Stimulated activated naive CD4-positive, alpha-beta T cell treated with Interleukin-2 at 50 U/mL for 16 hours (primary cell): ENCODE measurements at regions not wholly inside any gene's neighbourhood (a gene's known extent, or its start where the extent isn't known, plus 50 kb on each side); places are given as distances from the start of the nearest gene placed in this dataset.
A peak's percentile ranks its signal among the peaks of the same experiment; 100 is the strongest.
"Not testable (repeated sequence)": the region's sequence is repeated elsewhere in the genome, so short reads cannot be mapped to it uniquely, and the experiment has no call there.

ENCODE experiments used
- DNase-seq: peaks from one replicate; lab custom pipeline; 2025; lab: John Stamatoyannopoulos, UW

DNA sequence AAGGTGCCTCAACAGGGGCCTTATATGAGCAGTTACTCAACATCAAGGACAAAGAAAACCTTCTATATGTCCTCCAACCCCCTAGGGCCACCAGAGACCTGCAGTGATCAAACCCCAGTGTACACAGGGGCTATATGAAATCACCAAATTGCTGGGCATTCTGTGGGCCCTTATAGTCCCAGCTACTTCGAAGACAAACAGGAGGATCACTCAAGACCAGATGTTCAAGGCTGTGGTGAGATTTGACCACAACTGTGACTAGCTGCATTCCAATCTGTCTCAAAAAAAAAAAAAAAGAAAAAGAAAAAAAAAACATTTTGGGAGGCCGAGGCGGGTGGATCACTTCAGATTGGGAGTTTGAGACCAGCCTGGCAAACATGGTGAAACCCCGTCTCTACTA, 51.0 kb upstream of the PRB2 start:
- no peak for DNase-seq

DNA sequence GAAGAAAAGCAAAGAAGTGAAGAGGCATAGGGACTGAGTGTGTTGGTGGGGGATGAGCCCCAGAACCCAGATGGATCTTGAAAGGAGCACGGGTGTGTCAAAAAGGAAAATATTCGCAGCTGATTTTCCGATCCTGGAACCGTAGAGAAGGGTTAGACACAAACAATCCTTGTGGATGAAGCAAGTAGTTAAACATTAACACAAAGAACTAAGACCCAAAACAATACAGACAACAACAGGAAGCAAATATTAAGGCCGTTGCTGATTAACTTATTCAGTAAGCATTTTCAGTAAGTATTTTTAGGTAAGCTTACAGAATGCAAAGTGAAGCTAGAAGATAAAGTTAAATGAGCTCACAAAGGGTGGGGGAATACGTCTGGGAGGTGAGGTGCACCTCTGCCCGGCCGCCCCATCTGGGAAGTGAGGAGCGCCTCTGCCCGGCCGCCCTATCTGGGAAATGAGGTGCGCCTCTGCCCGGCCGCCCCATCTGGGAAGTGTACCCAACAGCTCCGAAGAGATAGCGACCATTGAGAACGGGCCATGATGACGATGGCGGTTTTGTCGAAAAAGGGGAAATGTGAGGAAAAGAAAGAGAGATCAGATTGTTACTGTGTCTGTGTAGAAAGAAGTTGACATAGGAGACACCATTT, 62.8 kb upstream of the PRB2 start:
- no peak for DNase-seq

DNA sequence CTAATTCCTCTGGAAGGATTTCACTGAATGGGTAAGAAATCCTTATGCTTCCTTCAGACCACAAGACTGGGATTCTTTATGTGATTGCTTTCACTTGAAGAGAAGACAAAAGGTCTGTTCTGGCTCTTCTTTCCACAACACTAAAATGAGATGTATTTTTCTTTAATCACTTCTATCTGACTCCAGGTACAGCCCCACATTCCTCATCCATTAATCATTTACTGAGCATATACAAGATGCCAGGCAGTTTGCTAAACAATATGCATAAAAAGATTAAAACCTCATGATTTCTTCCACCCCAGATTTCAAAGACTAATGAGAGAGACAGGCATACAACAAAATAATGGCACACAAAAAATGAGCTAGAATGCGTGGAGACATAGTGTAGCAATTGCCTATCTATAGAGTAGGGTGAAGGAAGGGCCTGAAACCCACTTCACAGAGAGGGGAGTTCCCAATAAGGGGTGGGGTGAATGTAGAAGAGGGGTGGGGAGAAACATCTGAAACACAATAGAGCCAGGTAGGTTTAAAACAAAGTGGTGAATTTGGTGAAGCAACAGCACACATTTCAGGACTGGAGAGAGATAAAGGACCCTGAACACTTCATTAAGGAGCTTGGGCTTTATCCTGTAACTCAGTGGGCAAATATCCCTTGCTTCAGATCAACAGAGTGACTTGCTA, 65.1 kb upstream of the PRB2 start:
- DNase-seq = no peak

GRCh38 chr12:11461433-11461832, 66.1 kb upstream of the PRB2 start:
- no peak for DNase-seq

- no peak for DNase-seq
Measured at GRCh38 chr12:11477110-11477509, 81.7 kb upstream of the PRB2 start.

DNA sequence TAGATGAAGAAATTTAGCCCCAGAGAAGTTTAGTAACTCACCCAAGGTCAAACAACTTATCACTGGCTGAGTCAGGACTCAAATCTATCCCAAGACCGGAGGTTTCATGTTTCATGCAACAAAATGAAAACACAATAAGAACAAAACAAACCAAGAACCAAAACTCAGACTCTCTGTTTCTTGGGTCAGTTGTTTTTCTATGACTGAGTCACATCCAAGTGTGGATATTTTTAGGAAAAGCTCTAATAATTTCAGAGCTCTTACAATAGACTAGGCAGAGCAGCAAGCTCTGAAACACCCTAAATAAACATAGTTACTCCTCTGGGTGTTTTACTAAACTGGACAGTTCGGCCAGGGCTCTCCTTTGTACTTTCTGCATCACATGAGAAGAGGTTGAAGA, 87.6 kb upstream of the PRB2 start:
- DNase-seq = no peak

DNA sequence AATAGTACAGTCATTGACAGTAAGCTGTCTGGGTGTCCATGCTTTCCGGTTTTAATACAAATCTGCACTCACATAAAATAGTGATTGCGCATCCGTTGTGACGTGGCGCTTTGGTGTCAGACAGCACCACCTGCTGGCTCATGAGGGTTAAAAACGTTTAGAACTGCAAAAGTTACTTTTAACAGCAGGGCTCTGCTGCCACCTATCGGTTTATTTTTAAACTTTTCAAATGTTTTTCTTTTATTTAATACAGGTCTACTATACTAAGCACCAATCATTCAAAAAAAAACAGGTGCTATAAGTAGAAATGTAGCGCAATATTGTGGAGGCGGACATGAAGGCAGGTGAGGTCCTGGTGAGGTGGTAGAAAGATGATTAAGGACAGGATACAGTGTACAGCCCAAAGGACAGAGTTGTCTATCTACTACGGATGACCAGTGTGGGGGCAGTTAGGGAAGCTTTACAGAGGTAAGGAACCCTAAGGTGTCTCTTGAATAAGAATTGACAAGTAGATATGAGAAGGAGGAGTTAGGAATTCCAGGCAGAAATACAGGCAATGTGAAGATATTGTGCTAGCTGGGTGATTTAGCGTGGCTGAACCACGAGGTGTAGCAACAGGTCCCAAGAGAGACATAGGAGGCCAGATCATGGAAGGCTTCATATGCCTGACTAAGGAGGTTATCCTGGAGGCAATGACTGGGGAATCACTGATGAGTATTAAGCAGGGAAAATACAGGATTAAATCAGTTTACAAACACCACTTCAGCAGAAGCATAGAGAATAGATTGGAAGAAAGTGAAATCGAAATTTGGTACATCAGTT, 91.5 kb upstream of the PRB2 start:
- peak; percentile 73 for DNase-seq

DNA sequence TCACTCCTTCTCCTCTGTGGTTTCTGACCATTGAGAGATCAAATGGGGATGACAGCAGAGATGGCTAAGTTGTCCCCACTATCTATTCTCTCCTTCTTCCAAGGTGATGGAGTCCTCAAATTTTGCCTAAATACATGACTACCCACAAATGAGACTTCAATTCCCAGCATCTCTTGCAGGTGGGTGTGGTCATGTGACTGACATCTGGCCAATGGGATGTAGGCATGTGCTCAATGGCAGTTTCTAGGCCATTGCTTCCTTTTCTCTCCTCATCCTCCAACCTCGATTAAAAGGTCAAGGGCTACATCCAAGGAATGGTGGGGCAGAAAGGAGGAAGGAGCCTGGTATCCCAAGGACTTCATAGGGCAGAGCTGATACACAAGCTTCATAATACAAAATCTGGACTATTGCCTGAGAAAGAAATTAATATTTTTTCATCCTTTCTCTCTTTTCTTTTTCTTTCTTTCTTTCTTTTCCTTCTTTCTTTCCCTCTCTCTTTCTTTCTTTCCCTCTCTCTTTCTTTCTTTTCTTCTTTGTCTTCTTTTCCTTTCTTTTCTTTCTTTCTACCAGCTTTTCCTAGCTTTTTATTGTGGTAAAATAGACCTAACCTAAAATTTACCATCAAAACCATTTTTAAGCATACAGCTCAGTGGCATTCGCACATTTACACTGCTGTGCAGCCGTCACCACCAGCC, 100.9 kb upstream of the PRB2 start:
- DNase-seq = no peak

DNA sequence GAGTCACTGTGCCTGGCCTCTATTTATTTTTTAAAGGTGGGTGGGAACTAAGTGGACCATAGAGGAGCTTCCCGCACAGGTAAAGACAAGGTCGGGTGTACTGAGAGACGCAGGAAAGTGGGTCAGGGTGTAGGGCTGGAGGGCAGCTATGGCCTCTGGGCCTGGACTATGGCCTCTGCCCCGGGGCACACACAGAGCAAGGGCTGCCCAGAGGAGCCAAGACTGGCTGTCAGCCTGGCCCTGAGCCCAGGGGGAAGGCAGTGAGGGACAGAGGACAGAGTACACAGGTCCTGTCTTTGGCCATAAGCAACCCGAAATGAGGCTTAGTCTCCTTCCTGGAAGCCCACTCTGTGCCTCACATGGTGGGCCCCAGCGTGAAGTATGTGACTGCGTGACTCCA, 102.1 kb upstream of the PRB2 start:
- DNase-seq = no peak

GRCh38 chr12:11497995-11498394, 102.6 kb upstream of the PRB2 start:
- no peak for DNase-seq

- not testable (repeated sequence) for DNase-seq
Measured at GRCh38 chr12:11498574-11498973, 103.2 kb upstream of the PRB2 start.

DNA sequence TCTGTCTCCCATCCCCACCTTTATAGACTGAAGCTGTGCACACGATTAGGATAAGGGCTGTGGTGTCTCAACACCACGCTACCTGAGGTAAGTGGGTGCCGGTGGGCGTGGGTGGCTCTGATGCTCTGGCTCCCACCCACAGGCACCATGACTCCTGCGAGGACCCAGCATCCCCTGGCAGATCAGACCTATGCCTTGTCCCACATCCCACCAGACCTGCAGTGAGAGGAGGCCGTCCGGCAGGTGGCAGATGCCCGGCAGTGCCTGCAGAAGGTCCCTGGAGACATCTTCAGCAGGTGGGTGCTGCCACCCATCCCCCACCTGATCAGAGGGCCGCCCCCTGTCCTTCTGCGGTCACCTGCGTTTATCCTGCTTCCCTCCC, 104.4 kb upstream of the PRB2 start:
- DNase-seq = no peak

GRCh38 chr12:11500188-11500860, 105.0 kb upstream of the PRB2 start:
- DNase-seq = peak; percentile 51

DNA sequence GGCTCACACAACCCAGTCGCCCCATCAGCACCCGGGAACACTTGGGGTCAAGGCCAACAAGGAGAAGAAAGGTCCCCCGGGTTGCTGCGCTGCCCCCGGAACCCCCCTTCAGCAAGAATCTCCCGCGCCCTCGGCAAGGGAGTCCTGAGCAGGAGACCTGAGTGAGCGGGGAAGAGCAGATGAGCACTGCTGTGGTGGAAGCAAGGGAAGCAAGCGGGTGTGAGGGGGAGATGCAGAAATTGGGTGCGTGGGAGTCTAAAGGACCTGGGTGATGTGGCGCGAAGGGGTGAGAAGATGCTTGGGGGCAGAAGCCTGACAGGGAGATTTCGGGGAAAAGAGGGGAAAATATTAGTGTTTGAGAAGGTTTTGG, 105.5 kb upstream of the PRB2 start:
- DNase-seq = no peak

DNA sequence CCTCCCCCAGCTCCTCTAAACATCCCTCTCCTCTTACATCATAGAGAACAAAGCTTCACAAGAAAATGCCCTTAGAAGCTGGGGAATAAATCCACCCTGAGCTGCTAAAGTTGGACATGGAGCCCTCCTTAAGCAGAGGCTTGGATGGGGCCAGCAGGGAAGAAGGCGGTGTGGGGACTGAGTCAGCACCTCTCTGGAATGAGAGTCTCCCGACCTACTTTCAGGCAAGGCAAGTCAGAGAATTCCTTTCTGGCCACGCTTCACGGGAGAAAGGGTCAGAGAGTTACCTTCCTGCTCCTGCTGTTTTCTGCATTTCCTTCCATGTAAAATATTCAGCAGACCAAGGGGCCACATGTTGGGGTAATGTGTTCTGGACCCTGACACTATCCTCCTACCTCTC, 113.3 kb upstream of the PRB2 start:
- no peak for DNase-seq

DNA sequence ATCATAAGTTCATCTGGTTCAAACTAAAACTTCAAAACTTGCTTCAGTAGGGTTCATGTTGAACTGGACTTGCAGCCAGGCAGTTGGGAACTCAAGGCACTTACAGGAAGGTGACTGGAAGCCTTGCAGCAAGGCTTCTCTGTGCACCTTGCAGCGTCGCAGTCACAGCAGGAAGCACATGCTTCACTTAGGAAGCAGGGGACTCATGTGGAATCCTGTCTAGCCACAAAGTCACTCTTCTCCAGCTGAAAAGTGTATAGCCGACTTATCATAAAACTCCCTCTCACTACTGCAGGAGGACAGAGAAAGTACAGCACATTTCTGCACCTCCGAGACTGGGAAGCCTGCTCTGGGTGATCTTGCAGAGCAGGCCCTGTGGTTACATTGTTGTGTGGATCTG, 114.0 kb upstream of the PRB2 start:
- DNase-seq = no peak

GRCh38 chr12:11510671-11511070, 115.3 kb upstream of the PRB2 start:
- DNase-seq = no peak

DNA sequence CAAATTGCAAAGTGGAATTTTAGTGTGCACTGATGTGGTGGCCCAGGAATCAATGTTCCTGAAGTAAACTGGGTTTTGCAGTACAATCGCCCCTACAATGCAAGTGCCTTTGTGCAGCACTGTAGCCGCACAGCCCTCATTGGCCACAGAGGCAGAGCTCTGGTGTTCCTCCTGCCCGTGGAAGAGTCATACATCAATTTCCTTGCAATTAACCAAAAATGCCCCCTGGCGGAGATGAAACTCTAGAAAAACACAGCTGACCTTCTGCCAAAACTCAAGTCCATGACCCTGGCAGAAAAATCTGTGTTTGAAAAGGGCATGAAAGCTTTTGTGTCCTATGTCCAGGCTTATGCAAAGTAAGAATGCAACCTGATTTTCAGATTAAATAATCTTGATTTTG, 117.9 kb upstream of the PRB2 start:
- no peak for DNase-seq

DNA sequence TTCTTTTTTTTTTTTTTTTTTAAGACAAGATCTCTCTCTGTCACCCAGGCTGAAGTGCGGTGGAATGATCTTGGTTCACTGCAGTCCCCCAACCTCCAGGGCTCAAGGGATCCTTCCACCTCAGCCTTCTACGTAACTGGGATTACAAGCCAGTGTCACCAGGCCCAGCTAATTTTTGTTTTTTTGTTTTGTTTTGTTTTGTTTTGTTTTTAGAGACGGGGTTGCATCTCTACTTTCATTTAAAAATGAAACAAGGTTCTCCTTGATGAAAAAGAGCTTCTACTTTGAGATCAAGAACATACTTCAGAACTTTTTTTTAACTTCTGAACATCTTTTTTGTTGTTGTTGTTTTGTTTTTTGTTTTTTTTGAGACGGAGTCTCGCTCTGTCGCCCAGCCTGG, 121.7 kb upstream of the PRB2 start:
- DNase-seq = no peak

GRCh38 chr12:11524446-11524845, 125.0 kb upstream of the ETV6 start:
- no peak for DNase-seq

DNA sequence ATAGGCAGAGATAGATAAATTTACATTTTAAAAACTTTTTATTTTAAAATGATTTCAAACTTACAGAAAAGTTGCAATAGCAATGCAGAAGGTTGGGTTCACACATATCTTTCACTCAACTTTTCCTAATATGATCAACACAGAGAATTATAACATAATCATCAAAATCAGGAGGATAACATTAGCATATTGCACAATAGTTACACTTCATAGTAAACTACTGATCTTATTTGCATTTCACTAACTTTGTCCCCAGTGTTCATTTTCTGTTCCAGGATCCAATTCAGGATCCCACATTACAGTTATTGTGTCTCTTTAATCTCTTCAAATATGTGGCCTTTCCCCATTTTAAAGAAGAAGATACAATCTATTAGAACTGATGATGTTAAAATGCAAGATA, 115.4 kb upstream of the ETV6 start:
- DNase-seq = no peak

DNA sequence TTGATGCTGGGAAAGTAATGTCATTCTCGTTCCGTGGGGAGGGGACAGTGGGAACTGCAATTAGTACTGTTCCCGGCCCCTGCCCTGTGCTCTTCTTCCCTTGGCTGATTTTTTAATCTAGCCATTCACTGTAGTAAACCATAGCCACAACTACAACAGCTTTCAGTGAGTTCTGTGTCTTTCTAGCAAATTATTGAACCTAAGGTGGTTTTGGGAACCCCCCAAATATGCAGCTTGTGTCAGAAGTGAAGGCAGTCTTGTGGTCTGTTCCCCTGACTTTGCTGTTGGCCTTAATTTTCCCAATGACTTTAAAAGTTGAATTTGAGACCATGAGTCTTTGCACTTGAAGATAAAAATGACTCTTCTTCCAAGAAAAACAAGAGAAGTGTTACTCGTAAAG, 114.3 kb upstream of the ETV6 start:
- DNase-seq = no peak
